NCI-H460 (cell line): ENCODE measurements at regions not wholly inside any gene's neighbourhood (a gene's known extent, or its start where the extent isn't known, plus 50 kb on each side); places are given as distances from the start of the nearest gene placed in this dataset.

Source experiments
- DNase-seq: peaks from one replicate; pipeline ENCODE4 v3.0.0-alpha.2; 2016; ENCODE audit warnings: low read depth; ENCODE audit errors: extremely low read depth

GRCh38 chr2:176592216-176592615, 323.0 kb downstream of the MTX2 start:
- DNase-seq, result no peak

- DNase-seq, result no peak
These were observed 326.7 kb downstream of the MTX2 start for GRCh38 chr2:176595986-176596385.

- DNase-seq, result no peak
These were observed 328.7 kb downstream of the MTX2 start for GRCh38 chr2:176597916-176598315.

- DNase-seq, result no peak
These were observed 329.1 kb downstream of the MTX2 start for GRCh38 chr2:176598351-176598750.

- DNase-seq, result no peak
These were observed 330.7 kb downstream of the MTX2 start for GRCh38 chr2:176599796-176600485.

- DNase-seq, result no peak
These were observed 331.8 kb downstream of the MTX2 start for GRCh38 chr2:176601066-176601465.

GRCh38 chr2:176612036-176612435, 342.8 kb downstream of the MTX2 start:
- DNase-seq, result no peak

- DNase-seq, result no peak
These were observed 343.5 kb downstream of the MTX2 start for GRCh38 chr2:176612736-176613135.

- no peak for DNase-seq
These were observed 344.2 kb downstream of the MTX2 start for GRCh38 chr2:176613323-176613987.

- no peak for DNase-seq
These were observed 344.8 kb downstream of the MTX2 start for GRCh38 chr2:176614049-176614448.

- no peak for DNase-seq
These were observed 345.7 kb downstream of the MTX2 start for GRCh38 chr2:176614930-176615329.

- no peak for DNase-seq
These were observed 350.3 kb downstream of the MTX2 start for GRCh38 chr2:176619504-176619903.

GRCh38 chr2:176621350-176621749, 352.1 kb downstream of the MTX2 start:
- DNase-seq, result no peak

- DNase-seq, result no peak
These were observed 353.6 kb downstream of the MTX2 start for GRCh38 chr2:176622792-176623191.

- DNase-seq, result no peak
These were observed 357.6 kb downstream of the MTX2 start for GRCh38 chr2:176626796-176627195.

- DNase-seq, result no peak
These were observed 359.2 kb downstream of the MTX2 start for GRCh38 chr2:176628438-176628837.

- DNase-seq, result no peak
These were observed 364.5 kb downstream of the MTX2 start for GRCh38 chr2:176633754-176634153.

- no peak for DNase-seq
These were observed 367.2 kb downstream of the MTX2 start for GRCh38 chr2:176636401-176636800.

- DNase-seq, result no peak
These were observed 367.9 kb downstream of the MTX2 start for GRCh38 chr2:176637142-176637485.

GRCh38 chr2:176637486-176638166, 368.4 kb downstream of the MTX2 start:
- no peak for DNase-seq

GRCh38 chr2:176638167-176639015, 369.1 kb downstream of the MTX2 start:
- DNase-seq, result peak; percentile 59
